CD4-positive, alpha-beta T cell (primary cell): ENCODE measurements at regions not wholly inside any gene's neighbourhood (a gene's known extent, or its start where the extent isn't known, plus 50 kb on each side); places are given as distances from the start of the nearest gene placed in this dataset.

Experiments used
- ATAC-seq: fragments of 200-7000 bp; cut with Tn5 transposase; one replicate; pipeline ENCODE4 v1.10.0; 2022; ENCODE audit warnings: mild to moderate bottlenecking; ENCODE audit not compliant: poor library complexity
- CTCF ChIA-PET: fragments of 350-600 bp; sonication (Branson Sonifier 250); formaldehyde crosslinking; loops from one replicate; lab custom pipeline; 2021; ENCODE audit warnings: antibody characterized with exemption, inconsistent platforms; lab: Charles Lee
- POLR2A ChIA-PET: fragments of 350-600 bp; sonication (Branson Sonifier 250); formaldehyde crosslinking; loops from one replicate; lab custom pipeline; 2021; ENCODE audit warnings: antibody characterized with exemption, inconsistent platforms; lab: Charles Lee
- DNase-seq, 14 experiments: peaks; one replicate each; pipeline ENCODE4 v3.0.0-alpha.2; 2013 to 2020; ENCODE audit warnings: mixed read lengths in 2 of 14
- H3K27ac ChIP-seq, 2 donors: one replicate each; pipeline versions ENCODE4 v1.5.1 to v1.7.0; 2013; ENCODE audit warnings: low read length in 2 of 2, low read depth in 1 of 2, mild to moderate bottlenecking in 1 of 2
- H3K27me3 ChIP-seq, 2 experiments: 1 replicate in 1 of 2; 2 replicates in 1 of 2; pipeline versions ENCODE4 v1.6.1 to v1.7.0; 2013; ENCODE audit warnings: low read length in 2 of 2, control low read depth in 1 of 2, mild to moderate bottlenecking in 1 of 2, moderate library complexity in 1 of 2; ENCODE audit not compliant: insufficient read depth in 2 of 2, control insufficient read depth in 1 of 2
- H3K36me3 ChIP-seq: one replicate; pipeline ENCODE4 v1.6.1; 2013; ENCODE audit warnings: low read length, control low read depth; ENCODE audit not compliant: insufficient read depth
- H3K4me1 ChIP-seq: one replicate; pipeline ENCODE4 v1.6.1; 2013; ENCODE audit warnings: low read length, control low read depth; ENCODE audit not compliant: insufficient read depth
- H3K4me3 ChIP-seq: one replicate; pipeline ENCODE4 v1.5.1; 2013; ENCODE audit warnings: mild to moderate bottlenecking, low read length, moderate library complexity
- H3K9me3 ChIP-seq, 2 experiments: 1 replicate in 1 of 2; 2 replicates in 1 of 2; pipeline versions ENCODE4 v1.6.1 to v1.7.0; 2013; ENCODE audit warnings: low read length in 2 of 2, mild to moderate bottlenecking in 2 of 2, control low read depth in 1 of 2, moderate library complexity in 1 of 2; ENCODE audit not compliant: control insufficient read depth in 1 of 2, insufficient read depth in 1 of 2
- H3K27ac Mint-ChIP-seq: one replicate; pipeline ENCODE4 v1.8.0; 2020; ENCODE audit warnings: mixed read lengths
- H3K27me3 Mint-ChIP-seq: one replicate; pipeline ENCODE4 v1.8.0; 2021; ENCODE audit warnings: mixed read lengths
- H3K36me3 Mint-ChIP-seq: one replicate; pipeline ENCODE4 v1.8.0; 2021; ENCODE audit warnings: low read depth, mixed read lengths
- H3K4me1 Mint-ChIP-seq: one replicate; pipeline ENCODE4 v1.8.0; 2021; ENCODE audit warnings: low read depth, mixed read lengths
- H3K4me3 Mint-ChIP-seq: one replicate; pipeline ENCODE4 v1.8.0; 2020; ENCODE audit warnings: mild to moderate bottlenecking, mixed read lengths
- H3K9me3 Mint-ChIP-seq: one replicate; pipeline ENCODE4 v1.8.0; 2020; ENCODE audit warnings: mixed read lengths
- intact Hi-C, 2 experiments: fragments of 100-400 bp; cut with DNase I in 1 of 2; cut with micrococcal nuclease in 1 of 2; formaldehyde crosslinking; loops; one replicate each; pipeline versions ENCODE4 v1.15.1 to v1.9.0; 2023 to 2025; cut with DNase I, micrococcal nuclease
- TF ChIP-seq, protein P1 (sequence below): fragments of 200-600 bp; IDR thresholded peaks from one replicate; pipeline ENCODE4 v1.8.0; 2022; ENCODE audit warnings: antibody characterized with exemption, mild to moderate bottlenecking

- H3K4me1 ChIP-seq, result peaks cover 5% of the 10 kb centered on the region
- Mint-ChIP-seq H3K27me3 (peaks cover 64% of the 10 kb centered on the region), H3K36me3 (no peaks in the 10 kb centered on the region), H3K9me3 (peaks cover 3% of the 10 kb centered on the region), H3K4me1 (peaks cover 8% of the 10 kb centered on the region), H3K4me3 (no peak overlapping the region), H3K27ac (no peak overlapping the region)
- H3K4me3 ChIP-seq, result no peak overlapping the region
- H3K36me3 ChIP-seq, result no peaks in the 10 kb centered on the region
- intact Hi-C loops, result no loop called here
- POLR2A ChIA-PET, result no interaction called here
- DNase-seq (no peak), ATAC-seq (no peak)
- TF ChIP-seq, protein P1, sequence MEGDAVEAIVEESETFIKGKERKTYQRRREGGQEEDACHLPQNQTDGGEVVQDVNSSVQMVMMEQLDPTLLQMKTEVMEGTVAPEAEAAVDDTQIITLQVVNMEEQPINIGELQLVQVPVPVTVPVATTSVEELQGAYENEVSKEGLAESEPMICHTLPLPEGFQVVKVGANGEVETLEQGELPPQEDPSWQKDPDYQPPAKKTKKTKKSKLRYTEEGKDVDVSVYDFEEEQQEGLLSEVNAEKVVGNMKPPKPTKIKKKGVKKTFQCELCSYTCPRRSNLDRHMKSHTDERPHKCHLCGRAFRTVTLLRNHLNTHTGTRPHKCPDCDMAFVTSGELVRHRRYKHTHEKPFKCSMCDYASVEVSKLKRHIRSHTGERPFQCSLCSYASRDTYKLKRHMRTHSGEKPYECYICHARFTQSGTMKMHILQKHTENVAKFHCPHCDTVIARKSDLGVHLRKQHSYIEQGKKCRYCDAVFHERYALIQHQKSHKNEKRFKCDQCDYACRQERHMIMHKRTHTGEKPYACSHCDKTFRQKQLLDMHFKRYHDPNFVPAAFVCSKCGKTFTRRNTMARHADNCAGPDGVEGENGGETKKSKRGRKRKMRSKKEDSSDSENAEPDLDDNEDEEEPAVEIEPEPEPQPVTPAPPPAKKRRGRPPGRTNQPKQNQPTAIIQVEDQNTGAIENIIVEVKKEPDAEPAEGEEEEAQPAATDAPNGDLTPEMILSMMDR, result no peak
- CTCF ChIA-PET, result no interaction called here
- peaks cover 14 to 36% of the 10 kb centered on the region in 2 experiments for H3K27me3 ChIP-seq
- H3K9me3 ChIP-seq, result no peaks in the 10 kb centered on the region
- H3K27ac ChIP-seq, result no peak overlapping the region
Measured at GRCh38 chr10:21176934-21177480, 279.9 kb upstream of the NEBL start.

- peaks cover 3% of the 10 kb centered on the region for H3K9me3 Mint-ChIP-seq
- H3K36me3 Mint-ChIP-seq, result no peaks in the 10 kb centered on the region
- peaks cover 69% of the 10 kb centered on the region for H3K27me3 Mint-ChIP-seq
- TF ChIP-seq, protein P1, result no peak
- DNase-seq (no peak), ATAC-seq (no peak)
- H3K4me3 Mint-ChIP-seq, result no peak overlapping the region
- Histone ChIP-seq H3K4me1 (peaks cover 5% of the 10 kb centered on the region), H3K9me3 (no peaks in the 10 kb centered on the region), H3K4me3 (no peak overlapping the region), H3K36me3 (no peaks in the 10 kb centered on the region), H3K27ac (no peak overlapping the region), H3K27me3 (peaks cover 14 to 44% of the 10 kb centered on the region in 2 experiments)
- CTCF ChIA-PET, result no interaction called here
- intact Hi-C loops, result no loop called here
- peaks cover 8% of the 10 kb centered on the region for H3K4me1 Mint-ChIP-seq
- no peak overlapping the region for H3K27ac Mint-ChIP-seq
- POLR2A ChIA-PET, result no interaction called here
Measured at GRCh38 chr10:21175797-21176196, 278.7 kb upstream of the NEBL start.

DNA sequence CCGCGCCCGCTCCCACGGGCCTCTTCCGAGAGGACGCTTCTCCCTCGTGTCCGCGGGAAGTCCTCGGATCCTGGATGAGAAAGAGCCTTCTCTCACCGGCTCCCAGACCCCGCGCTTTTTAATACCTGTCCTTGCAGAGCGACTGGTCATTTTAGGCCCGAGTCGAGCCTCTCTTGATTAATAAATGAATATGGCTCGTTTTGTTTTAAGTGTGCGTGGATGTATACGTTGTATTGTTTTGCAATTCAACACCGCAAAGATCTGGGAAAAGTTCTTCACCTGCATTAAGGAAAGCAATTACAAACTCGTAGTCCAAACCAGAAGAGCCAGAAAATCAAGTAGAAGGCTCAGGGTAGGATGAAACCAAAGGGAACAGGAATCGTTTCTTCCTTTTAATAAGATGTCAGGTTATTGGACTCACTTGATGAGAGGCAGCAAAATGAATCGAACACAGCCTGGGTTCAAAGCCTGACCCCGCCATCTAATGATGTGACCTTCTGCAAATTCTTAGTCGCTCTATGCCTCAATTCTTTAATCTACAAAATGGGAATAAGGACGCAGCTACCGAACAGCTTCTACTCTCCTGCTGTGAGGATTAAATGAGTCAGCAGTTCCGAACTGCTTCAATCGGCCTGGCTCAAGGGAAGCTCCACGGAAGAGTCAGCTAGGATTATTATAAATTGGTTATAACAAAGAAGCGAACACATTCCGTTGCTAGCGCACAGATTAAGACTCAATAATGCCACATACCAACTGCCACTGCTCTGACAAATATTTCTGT lies 277.8 kb upstream of the NEBL start:
- CTCF ChIA-PET, result no interaction called here
- intact Hi-C loops, result no loop called here
- Mint-ChIP-seq H3K36me3 (no peaks in the 10 kb centered on the region), H3K27ac (no peak overlapping the region), H3K4me3 (peak overlapping the region; percentile 56), H3K9me3 (peaks cover 3% of the 10 kb centered on the region), H3K4me1 (peaks cover 8% of the 10 kb centered on the region), H3K27me3 (peaks cover 72% of the 10 kb centered on the region)
- no peak overlapping the region for H3K4me3 ChIP-seq
- H3K27me3 ChIP-seq, result peaks cover 14 to 44% of the 10 kb centered on the region in 2 experiments
- H3K27ac ChIP-seq, result no peak overlapping the region
- no peaks in the 10 kb centered on the region for H3K36me3 ChIP-seq
- ATAC-seq (no peak), DNase-seq (no peak)
- TF ChIP-seq, protein P1, result no peak
- H3K9me3 ChIP-seq, result no peaks in the 10 kb centered on the region
- peaks cover 5% of the 10 kb centered on the region for H3K4me1 ChIP-seq
- POLR2A ChIA-PET, result no interaction called here
